GM12878 (cell line): ENCODE measurements at regions not wholly inside any gene's neighbourhood (a gene's known extent, or its start where the extent isn't known, plus 50 kb on each side); places are given as distances from the start of the nearest gene placed in this dataset.

ENCODE experiments used
- ATAC-seq: fragments of 200-7000 bp; cut with Tn5 transposase; 3 replicates; pipeline ENCODE4 v1.9.1; 2020; ENCODE audit warnings: mild to moderate bottlenecking, moderate library complexity
- BruUV-seq: library from RNA; stranded (reverse); fragments of 400-500 nt; replicated peaks from 2 replicates; lab custom pipeline; 2021; lab: Mats Ljungman, UMichigan
- CTCF ChIA-PET: fragments of 300-600 bp; sonication (Branson Sonifier 250); formaldehyde crosslinking; extraction: SDS; loops from one replicate; lab custom pipeline; 2021; ENCODE audit warnings: inconsistent platforms; lab: Yijun Ruan, JAX
- POLR2A ChIA-PET: fragments of 350-600 bp; formaldehyde crosslinking; extraction: SDS; loops from one replicate; lab custom pipeline; 2021; ENCODE audit warnings: inconsistent platforms; lab: Charles Lee
- RAD21 ChIA-PET: fragments of 300-600 bp; sonication (Branson Sonifier 250); formaldehyde crosslinking; loops from one replicate; lab custom pipeline; 2023; ENCODE audit warnings: antibody characterized with exemption; ENCODE audit not compliant: unreplicated experiment; lab: Charles Lee
- SMC1A ChIA-PET: fragments of 300-600 bp; sonication (Branson Sonifier 250); formaldehyde crosslinking; loops from one replicate; lab custom pipeline; 2023; ENCODE audit not compliant: unreplicated experiment, uncharacterized antibody; lab: Charles Lee
- DNase-seq: peaks from one replicate; pipeline ENCODE4 v3.0.0-alpha.2; 2011; ENCODE audit warnings: low read depth, low spot score
- FAIRE-seq: peaks from 3 replicates; lab custom pipeline; 2011; peaks lifted over from hg19 to GRCh38; lab: Jason Lieb, UNC
- H2AFZ ChIP-seq: 2 replicates; pipeline ENCODE4 v1.6.0; 2011; ENCODE audit warnings: low read depth, low read length, control low read depth; ENCODE audit not compliant: control insufficient read depth
- H3K27ac ChIP-seq: 2 replicates; pipeline ENCODE4 v1.5.1; 2011; ENCODE audit warnings: control low read depth; ENCODE audit not compliant: control insufficient read depth, insufficient read depth
- H3K27me3 ChIP-seq, 2 experiments: replicated peaks in 1 of 2; 2 replicates each; pipeline versions ENCODE4 v1.6.0 to v1.6.1; 2011; ENCODE audit warnings: low read length in 1 of 2; ENCODE audit not compliant: control insufficient read depth in 2 of 2, insufficient read depth in 2 of 2
- H3K36me3 ChIP-seq, 2 experiments: 2 replicates each; pipeline ENCODE4 v1.5.1; 2011; ENCODE audit warnings: low read length in 1 of 2; ENCODE audit not compliant: control insufficient read depth in 2 of 2, insufficient read depth in 2 of 2
- H3K4me1 ChIP-seq: 2 replicates; pipeline ENCODE4 v1.6.1; 2011; ENCODE audit warnings: mild to moderate bottlenecking, low read length, moderate library complexity, mixed read lengths; ENCODE audit not compliant: control insufficient read depth, insufficient read depth
- H3K4me2 ChIP-seq: 2 replicates; pipeline ENCODE4 v1.6.0; 2011; ENCODE audit warnings: control low read depth; ENCODE audit not compliant: control insufficient read depth, insufficient read depth
- H3K4me3 ChIP-seq: fragments of 200-600 bp; sonication (generic); 2 replicates; pipeline ENCODE4 v1.5.1; 2016
- H3K79me2 ChIP-seq: 2 replicates; pipeline ENCODE4 v1.6.0; 2011; ENCODE audit warnings: low read length; ENCODE audit not compliant: control insufficient read depth, insufficient read depth
- H3K9ac ChIP-seq: 2 replicates; pipeline ENCODE4 v1.8.0; 2011; ENCODE audit warnings: low read length, control low read depth, mixed read lengths; ENCODE audit not compliant: control insufficient read depth, insufficient read depth
- H3K9me3 ChIP-seq: replicated peaks from 3 replicates; pipeline ENCODE4 v1.5.1; 2011; ENCODE audit warnings: mild to moderate bottlenecking, low read length; ENCODE audit not compliant: control insufficient read depth, insufficient read depth
- H4K20me1 ChIP-seq: 2 replicates; pipeline ENCODE4 v1.6.0; 2011; ENCODE audit not compliant: control insufficient read depth, insufficient read depth
- ATF2 ChIP-seq: IDR thresholded peaks from 2 replicates; pipeline ENCODE4 v1.6.1; 2012; ENCODE audit warnings: low read length, inconsistent platforms
- CREM ChIP-seq: IDR thresholded peaks from 2 replicates; pipeline ENCODE4 v1.6.1; 2014; ENCODE audit warnings: antibody characterized with exemption, low read depth
- MTA2 ChIP-seq: fragments of 450-650 bp; IDR thresholded peaks from 2 replicates; pipeline ENCODE4 v1.6.1; 2016; ENCODE audit warnings: low read depth, mild to moderate bottlenecking, moderate library complexity
- NFYB ChIP-seq: IDR thresholded peaks from 2 replicates; pipeline ENCODE4 v1.6.1; 2011; ENCODE audit warnings: low read depth, mild to moderate bottlenecking, low read length, improper control_type of control experiment, moderate library complexity; ENCODE audit not compliant: insufficient read depth
- PBX3 ChIP-seq: IDR thresholded peaks from 2 replicates; pipeline ENCODE4 v1.6.1; 2011; ENCODE audit warnings: mild to moderate bottlenecking, low read depth, low read length, moderate library complexity; ENCODE audit not compliant: insufficient replicate concordance
- PML ChIP-seq: IDR thresholded peaks from 2 replicates; pipeline ENCODE4 v1.6.1; 2012; ENCODE audit warnings: low read length, inconsistent platforms
- POU2F2 ChIP-seq: IDR thresholded peaks from 3 replicates; pipeline ENCODE4 v1.6.1; 2011; ENCODE audit warnings: low read depth, mild to moderate bottlenecking, low read length, borderline replicate concordance
- RB1 ChIP-seq: fragments of 450-650 bp; formaldehyde crosslinking; IDR thresholded peaks from 2 replicates; pipeline ENCODE4 v1.6.1; 2017; ENCODE audit warnings: mild to moderate bottlenecking, borderline replicate concordance
- RFX5 ChIP-seq: IDR thresholded peaks from 2 replicates; pipeline ENCODE4 v1.6.1; 2011; ENCODE audit warnings: low read depth, low read length, improper control_type of control experiment
- SREBF1 ChIP-seq: IDR thresholded peaks from 2 replicates; pipeline ENCODE4 v1.6.1; 2012; ENCODE audit warnings: mild to moderate bottlenecking, low read length
- TBL1XR1 ChIP-seq: IDR thresholded peaks from 2 replicates; pipeline ENCODE4 v1.6.1; 2012; ENCODE audit warnings: low read depth, low read length, improper control_type of control experiment
- TCF7 ChIP-seq: IDR thresholded peaks from 2 replicates; pipeline ENCODE4 v1.6.1; 2014; ENCODE audit warnings: antibody characterized with exemption, borderline replicate concordance
- in situ Hi-C: fragments of 300-500 bp; cut with MboI; formaldehyde crosslinking; loops from 9 replicates; pipeline ENCODE4 v1.14.3; 2018; ENCODE audit warnings: mixed read lengths
- intact Hi-C: fragments of 100-400 bp; cut with micrococcal nuclease; formaldehyde crosslinking; loops from one replicate; pipeline ENCODE4 v1.14.2; 2022; ENCODE audit not compliant: unreplicated experiment

GRCh38 chr13:39197647-39198007, 159.4 kb downstream of the NHLRC3 start:
- ChIA-PET CTCF (no interaction called here), RAD21 (interaction anchor here (0.7 to 1.1 kb wide), 3 partner anchors 22 to 418 kb away, joined by 3 to 4 read pairs (median 4); no protein-coding TSS in a partner anchor), POLR2A (no interaction called here), SMC1A (interaction anchor here (1.0 to 1.8 kb wide), 4 partner anchors 10 to 61 kb away, joined by 3 to 14 read pairs (median 4); no protein-coding TSS in a partner anchor)
- intact Hi-C loops, result no loop called here
- Histone ChIP-seq H3K36me3 (no peaks in the 10 kb centered on the region), H3K9me3 (no peaks in the 10 kb centered on the region), H3K4me3 (no peak overlapping the region), H3K79me2 (no peaks in the 10 kb centered on the region), H2AFZ (no peak overlapping the region; the same call in none of the 2 replicates), H3K4me1 (no peaks in the 10 kb centered on the region), H3K9ac (no peak overlapping the region), H3K4me2 (no peak overlapping the region), H3K27me3 (no peaks in the 10 kb centered on the region; a peak in 1 of 4 replicates), H4K20me1 (no peaks in the 10 kb centered on the region), H3K27ac (no peak overlapping the region)
- in situ Hi-C loops, result no loop called here
- no TSS peak for BruUV-seq
- DNase-seq, result no peak
- ATAC-seq, result peak; percentile 60
- peak; percentile 31 for FAIRE-seq
- TF ChIP-seq POU2F2 (no peak), TBL1XR1 (no peak), SREBF1 (no peak), PML (no peak), CREM (0 out of 2 replicates have a peak, but pooled peaks have one; percentile 1), TCF7 (no peak), MTA2 (0 out of 2 replicates have a peak, but pooled peaks have one; percentile 1), RFX5 (no peak), PBX3 (no peak), ATF2 (0 out of 2 replicates have a peak, but pooled peaks have one; percentile 8), RB1 (no peak), NFYB (no peak)
- TF ChIP-seq, all 136 proteins: peak for 3
